ENCODE measurements at regions not wholly inside any gene's neighbourhood (a gene's known extent, or its start where the extent isn't known, plus 50 kb on each side); places are given as distances from the start of the nearest gene placed in this dataset.

DNA sequence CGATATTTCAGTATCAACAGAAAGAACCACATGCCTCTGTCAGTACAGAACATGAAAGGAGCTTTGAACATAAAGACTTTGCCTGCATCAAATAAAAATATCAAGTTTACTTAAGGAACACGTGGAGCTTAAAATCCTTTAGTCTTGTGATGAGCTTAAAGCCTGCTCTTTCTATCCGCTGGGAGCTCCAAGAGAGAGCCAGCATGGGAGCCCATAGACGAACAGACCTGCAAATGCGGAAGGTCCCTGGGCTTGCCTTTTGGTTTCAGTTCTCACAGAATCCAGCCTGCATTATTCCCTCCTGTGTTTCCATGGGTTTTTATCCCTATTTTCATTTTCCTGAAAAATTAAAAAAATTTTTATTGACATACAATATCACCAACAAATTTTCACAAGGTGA lies 530.6 kb upstream of the RGMA start:
- TF ChIP-seq EZH2 (IDR thresholded peaks at IDR 0.05; ENCODE audit: insufficient read depth, poor library complexity, severe bottlenecking), result no peak
- no peak for TF ChIP-seq EZH2phosphoT487 (IDR thresholded peaks at IDR 0.05; ENCODE audit: insufficient read depth, low read depth)
